Kidney (tissue), 13 donors: ENCODE measurements at regions not wholly inside any gene's neighbourhood (a gene's known extent, or its start where the extent isn't known, plus 50 kb on each side); places are given as distances from the start of the nearest gene placed in this dataset.
A peak's percentile ranks its signal among the peaks of the same experiment; 100 is the strongest.

Experiments
- DNase-seq, 5 donors: peaks; one replicate each; pipeline ENCODE4 v3.0.0-alpha.2; 2013 to 2020
- FAIRE-seq: peaks from 2 replicates; lab custom pipeline; 2012; peaks lifted over from hg19 to GRCh38; lab: Jason Lieb, UNC
- H3K27ac ChIP-seq, 2 donors: one replicate each; pipeline ENCODE4 v1.7.0; 2013; ENCODE audit warnings: low read depth in 2 of 2, low read length in 2 of 2, inconsistent platforms in 1 of 2
- H3K27me3 ChIP-seq: one replicate; pipeline ENCODE4 v1.7.1; 2013; ENCODE audit warnings: low read length, inconsistent platforms; ENCODE audit not compliant: control insufficient read depth, insufficient read depth
- H3K36me3 ChIP-seq, 3 donors: one replicate each; pipeline versions ENCODE4 v1.7.0 to v1.7.1; 2013; ENCODE audit warnings: low read length in 3 of 3, control low read depth in 1 of 3, inconsistent platforms in 1 of 3; ENCODE audit not compliant: insufficient read depth in 3 of 3, control insufficient read depth in 2 of 3
- H3K4me1 ChIP-seq, 3 donors: one replicate each; pipeline versions ENCODE4 v1.7.0 to v1.7.1; 2013; ENCODE audit warnings: low read length in 3 of 3, inconsistent platforms in 1 of 3, low read depth in 1 of 3; ENCODE audit not compliant: control insufficient read depth in 2 of 3, insufficient read depth in 2 of 3
- H3K4me3 ChIP-seq, 3 donors: one replicate each; pipeline versions ENCODE4 v1.7.0 to v1.8.1; 2013; ENCODE audit warnings: low read length in 3 of 3, control low read depth in 1 of 3, inconsistent platforms in 1 of 3
- H3K9ac ChIP-seq, 3 donors: one replicate each; pipeline versions ENCODE4 v1.7.0 to v1.7.1; 2013; ENCODE audit warnings: low read length in 3 of 3, control low read depth in 1 of 3, inconsistent platforms in 1 of 3
- H3K9me3 ChIP-seq, 3 donors: one replicate each; pipeline versions ENCODE4 v1.7.0 to v1.7.1; 2013; ENCODE audit warnings: low read length in 3 of 3, control low read depth in 1 of 3, inconsistent platforms in 1 of 3; ENCODE audit not compliant: control insufficient read depth in 2 of 3, insufficient read depth in 1 of 3
- CTCF ChIP-seq: IDR thresholded peaks from 3 replicates; pipeline ENCODE4 v1.5.1; 2012; ENCODE audit warnings: mild to moderate bottlenecking, moderate library complexity, borderline replicate concordance; ENCODE audit not compliant: insufficient read depth; ENCODE audit errors: extremely low read depth
- intact Hi-C: fragments of 100-400 bp; cut with DNase I; formaldehyde crosslinking; loops from one replicate; pipeline ENCODE4 v1.11.1; 2022
- donor health status: control.
- donor health status: control.
- donor health status: control.
- donor health status: control.
- donor health status: control.
- donor health status: DM: yes; HTN: yes; CAD: no.
- donor health status: Normal renal cell carcinoma (clear cell type).

GRCh38 chr9:91053824-91054223, 252.2 kb downstream of the SYK start:
- H3K27ac ChIP-seq = no peak overlapping the region
- no peaks in the 10 kb centered on the region for H3K36me3 ChIP-seq
- no peaks in the 10 kb centered on the region for H3K9me3 ChIP-seq
- DNase-seq (no peak), FAIRE-seq (no peak)
- H3K27me3 ChIP-seq = no peaks in the 10 kb centered on the region
- H3K9ac ChIP-seq = no peak overlapping the region
- TF ChIP-seq CTCF = no peak
- no peak overlapping the region for H3K4me3 ChIP-seq
- intact Hi-C loops = no loop called here
- no peaks in the 10 kb centered on the region for H3K4me1 ChIP-seq

GRCh38 chr9:91055845-91056244, 254.2 kb downstream of the SYK start:
- no peaks in the 10 kb centered on the region for H3K9me3 ChIP-seq
- DNase-seq (no peak), FAIRE-seq (peak; percentile 8)
- no peaks in the 10 kb centered on the region for H3K27me3 ChIP-seq
- TF ChIP-seq CTCF = no peak
- H3K9ac ChIP-seq = no peak overlapping the region
- no peaks in the 10 kb centered on the region for H3K36me3 ChIP-seq
- no peak overlapping the region for H3K4me3 ChIP-seq
- peaks cover 0 to 2% (median 0%) of the 10 kb centered on the region in 3 donors for H3K4me1 ChIP-seq
- no peak overlapping the region for H3K27ac ChIP-seq
- intact Hi-C loops = no loop called here

GRCh38 chr9:91056486-91056885, 254.9 kb downstream of the SYK start:
- Histone ChIP-seq H3K27me3 (no peaks in the 10 kb centered on the region), H3K9ac (no peak overlapping the region), H3K9me3 (no peaks in the 10 kb centered on the region), H3K4me3 (no peak overlapping the region), H3K4me1 (peaks cover 0 to 5% (median 3%) of the 10 kb centered on the region in 3 donors), H3K27ac (no peak overlapping the region), H3K36me3 (no peaks in the 10 kb centered on the region)
- FAIRE-seq (no peak), DNase-seq (no peak)
- intact Hi-C loops = no loop called here
- TF ChIP-seq CTCF = no peak

GRCh38 chr9:91056917-91057316, 255.3 kb downstream of the SYK start:
- H3K27ac ChIP-seq = no peak overlapping the region
- DNase-seq = no peak

More at GRCh38 chr9:91056917-91057316, 255.3 kb downstream of the SYK start:
- no peaks in the 10 kb centered on the region for H3K36me3 ChIP-seq
- no peaks in the 10 kb centered on the region for H3K27me3 ChIP-seq
- no peaks in the 10 kb centered on the region for H3K9me3 ChIP-seq
- intact Hi-C loops = no loop called here
- H3K4me1 ChIP-seq = peaks cover 0 to 6% (median 3%) of the 10 kb centered on the region in 3 donors
- no peak for TF ChIP-seq CTCF
- no peak for FAIRE-seq
- no peak overlapping the region for H3K4me3 ChIP-seq
- no peak overlapping the region for H3K9ac ChIP-seq
